UCSD-AML1 (cell line): ENCODE measurements at regions not wholly inside any gene's neighbourhood (a gene's known extent, or its start where the extent isn't known, plus 50 kb on each side); places are given as distances from the start of the nearest gene placed in this dataset.

Source experiments
- DNase-seq: peaks from one replicate; lab custom pipeline; 2025; ENCODE audit not compliant: unreplicated experiment; lab: John Stamatoyannopoulos, UW

GRCh38 chr6:156166093-156166492 is 611.1 kb upstream of the ARID1B start:
- no peak for DNase-seq

- no peak for DNase-seq
Observed at GRCh38 chr6:156164701-156165452, 612.3 kb upstream of the ARID1B start.

- no peak for DNase-seq
Observed at GRCh38 chr6:156163311-156163710, 613.9 kb upstream of the ARID1B start.

GRCh38 chr6:156161471-156161870 is 615.7 kb upstream of the ARID1B start:
- DNase-seq: no peak

- no peak for DNase-seq
Observed at GRCh38 chr6:156160795-156161165, 616.4 kb upstream of the ARID1B start.

- DNase-seq: no peak
Observed at GRCh38 chr6:156160007-156160794, 617.0 kb upstream of the ARID1B start.

DNA sequence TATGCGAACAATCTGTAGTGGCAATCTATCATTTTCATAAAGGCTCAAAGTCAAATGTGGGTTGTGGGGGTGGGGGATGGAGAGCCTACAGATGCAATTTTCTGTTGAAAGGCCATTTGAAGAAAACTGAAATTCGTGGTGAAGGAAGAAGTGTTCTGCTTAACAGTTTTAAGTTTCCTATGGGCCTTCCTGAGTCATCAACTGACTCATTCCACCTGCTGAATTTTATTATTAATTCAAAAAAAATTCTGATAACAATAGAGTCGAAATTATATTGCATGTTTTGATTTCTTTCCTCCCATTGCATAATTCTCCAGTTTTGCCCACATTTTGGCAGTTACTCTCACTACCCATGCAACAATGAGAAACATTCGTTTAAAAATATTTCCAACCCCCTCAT is 622.3 kb upstream of the ARID1B start:
- no peak for DNase-seq

GRCh38 chr6:156150391-156150790 is 626.8 kb upstream of the ARID1B start:
- no peak for DNase-seq

DNA sequence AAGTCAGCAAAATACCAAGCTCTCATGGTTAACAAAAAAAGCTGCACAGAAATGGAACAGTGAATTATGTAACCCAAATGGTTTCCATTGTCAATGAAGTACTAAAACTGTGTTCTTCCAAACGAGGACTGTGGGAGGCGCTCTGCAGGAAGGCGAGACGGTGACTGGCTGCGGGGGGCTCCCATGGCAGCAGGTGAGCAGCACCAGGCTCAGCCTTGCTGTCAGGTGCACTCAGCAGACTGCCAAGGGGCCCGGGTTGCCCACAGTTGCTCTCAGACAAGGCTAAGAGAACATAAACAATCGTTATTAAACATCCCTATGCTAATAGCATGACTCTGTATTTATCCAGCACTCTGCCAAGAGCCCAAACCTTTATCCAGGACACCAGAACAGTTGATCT is 630.3 kb upstream of the ARID1B start:
- no peak for DNase-seq

- peak; percentile 27 for DNase-seq
Observed at GRCh38 chr6:156131221-156131903, 645.8 kb upstream of the ARID1B start.

DNA sequence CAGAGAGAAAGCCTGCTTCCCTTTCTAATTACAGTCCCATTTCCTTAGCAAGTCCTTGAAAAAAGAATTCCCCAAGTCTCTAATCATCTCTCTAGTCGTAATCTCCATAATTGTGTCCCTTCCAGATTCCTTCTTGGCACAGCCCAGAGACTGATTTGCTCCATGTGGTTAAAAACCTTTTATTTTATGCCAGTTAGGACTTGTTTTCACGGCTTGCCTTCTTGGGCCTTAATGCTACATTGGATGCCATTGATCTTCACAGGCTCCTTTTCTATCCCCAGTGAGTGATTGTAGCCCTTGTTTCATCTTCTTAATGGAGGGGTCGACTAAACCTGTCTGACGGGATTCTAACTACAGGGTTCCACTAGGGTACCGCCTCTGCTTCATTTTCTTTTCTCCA is 650.6 kb upstream of the ARID1B start:
- DNase-seq: no peak

GRCh38 chr6:156125844-156126243 is 651.3 kb upstream of the ARID1B start:
- no peak for DNase-seq

DNA sequence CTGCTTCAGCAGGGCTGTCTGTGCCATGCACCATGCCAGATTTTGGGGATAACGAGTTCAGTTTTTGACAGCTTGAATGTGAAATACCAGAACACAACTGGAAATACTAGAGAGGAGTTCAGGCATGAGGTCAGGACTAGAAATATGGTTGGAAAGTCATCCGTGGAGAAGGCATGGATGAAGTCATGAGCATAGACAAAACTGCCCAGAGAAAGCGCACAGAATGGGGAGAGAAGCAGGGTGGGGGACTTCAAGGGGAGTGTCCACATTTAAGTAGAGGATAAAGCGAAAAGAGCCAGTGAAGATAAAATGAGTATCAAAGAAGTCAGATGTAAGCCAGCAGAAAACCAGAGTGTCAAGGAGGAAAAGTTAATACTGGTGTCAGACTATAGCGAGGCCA is 653.4 kb upstream of the ARID1B start:
- DNase-seq: no peak

DNA sequence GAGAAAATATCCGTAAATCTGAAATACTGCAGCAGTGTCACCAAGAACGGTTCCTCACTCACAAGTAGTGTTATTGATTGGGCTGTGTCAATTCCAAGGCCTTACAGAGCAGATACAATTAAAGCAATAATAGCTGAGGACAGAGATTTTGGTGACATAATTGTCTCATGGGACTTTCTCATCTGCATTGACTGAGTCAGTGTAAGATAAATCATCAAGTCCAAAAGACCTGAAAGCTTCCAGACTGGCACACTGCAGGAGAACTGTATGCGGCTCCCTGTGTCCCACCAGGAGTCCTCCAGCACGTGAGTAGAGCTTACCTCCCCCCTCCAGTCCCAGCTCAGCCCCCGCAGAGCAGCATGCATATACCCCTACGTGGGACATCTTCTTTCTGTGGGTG is 655.2 kb upstream of the ARID1B start:
- no peak for DNase-seq

DNA sequence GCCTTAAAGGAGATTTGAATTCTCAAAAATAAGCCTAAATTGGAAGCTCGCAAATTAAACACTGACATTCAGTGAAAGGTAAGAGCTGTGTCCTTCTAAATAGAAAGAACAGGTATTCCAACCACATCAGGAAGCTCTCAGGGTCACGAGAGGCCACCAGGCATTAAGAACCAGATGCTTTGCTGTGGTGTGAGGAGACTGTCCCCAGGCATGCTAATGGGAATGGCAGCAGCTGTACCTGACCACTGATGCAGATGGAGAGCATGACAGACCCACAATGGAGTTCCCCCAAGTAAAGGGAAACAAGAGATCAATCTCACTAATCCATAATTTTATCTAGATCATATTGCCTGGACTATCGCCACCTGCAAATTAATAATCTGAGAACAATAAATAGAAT is 658.9 kb upstream of the NOX3 start:
- no peak for DNase-seq

- no peak for DNase-seq
Observed at GRCh38 chr6:156113631-156114030, 658.0 kb upstream of the NOX3 start.

GRCh38 chr6:156111913-156112312 is 656.3 kb upstream of the NOX3 start:
- DNase-seq: no peak

DNA sequence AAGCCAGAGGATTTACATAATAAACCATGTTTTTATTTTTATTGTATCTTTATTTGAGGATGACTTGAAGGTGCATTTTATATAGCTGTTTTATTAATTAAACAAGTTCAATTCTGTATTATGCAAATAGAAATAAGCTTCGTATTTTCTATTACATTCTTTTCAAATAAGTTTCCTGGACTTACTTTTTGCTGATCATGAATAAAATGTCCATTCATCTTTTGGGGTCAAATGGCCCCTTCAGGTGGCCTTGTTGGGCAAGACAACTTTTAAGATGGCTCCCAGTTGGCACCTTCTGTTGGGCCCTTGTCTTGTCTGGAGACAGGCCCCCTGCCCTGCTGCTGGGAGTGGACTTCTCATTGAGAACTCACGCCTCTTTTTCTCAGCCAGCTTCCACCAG is 654.6 kb upstream of the NOX3 start:
- no peak for DNase-seq

DNA sequence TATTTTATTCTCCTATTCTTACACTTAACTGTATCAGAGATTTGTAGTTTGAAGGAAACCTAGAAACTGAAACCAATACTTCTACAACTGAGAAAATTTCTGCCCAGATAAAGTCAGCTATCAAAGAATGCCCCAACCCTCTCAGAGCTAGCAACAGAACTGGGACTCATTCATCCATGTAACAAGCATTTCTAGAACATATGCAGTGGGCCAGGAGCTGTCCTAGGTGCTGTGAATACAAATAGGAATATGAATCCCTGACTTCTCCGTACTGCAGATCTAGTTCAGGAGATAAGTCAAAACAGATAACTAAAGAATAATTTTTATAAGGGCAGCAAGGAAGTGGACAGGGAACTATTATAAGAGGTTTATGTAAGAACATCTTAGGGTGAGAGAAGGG is 654.1 kb upstream of the NOX3 start:
- DNase-seq: no peak

- DNase-seq: no peak
Observed at GRCh38 chr6:156107624-156108101, 652.0 kb upstream of the NOX3 start.

GRCh38 chr6:156102129-156102528 is 646.5 kb upstream of the NOX3 start:
- no peak for DNase-seq

GRCh38 chr6:156098839-156099238 is 643.2 kb upstream of the NOX3 start:
- DNase-seq: no peak
